NCI-H524 treated with DMSO at 0.1 percent for 48 hours (cell line): ENCODE measurements at regions not wholly inside any gene's neighbourhood (a gene's known extent, or its start where the extent isn't known, plus 50 kb on each side); places are given as distances from the start of the nearest gene placed in this dataset.

Experiments used
- DNase-seq: peaks from one replicate; lab custom pipeline; 2025; lab: John Stamatoyannopoulos, UW

- no peak for DNase-seq
Observed at GRCh38 chr7:8379264-8379663, 54.1 kb upstream of the NXPH1 start.

- DNase-seq, result no peak
Observed at GRCh38 chr7:8380130-8380529, 53.3 kb upstream of the NXPH1 start.

- no peak for DNase-seq
Observed at GRCh38 chr7:8382004-8382730, 51.2 kb upstream of the NXPH1 start.
